Epithelial cell of esophagus (primary cell): ENCODE measurements at regions not wholly inside any gene's neighbourhood (a gene's known extent, or its start where the extent isn't known, plus 50 kb on each side); places are given as distances from the start of the nearest gene placed in this dataset.
"Not testable (repeated sequence)": the region's sequence is repeated elsewhere in the genome, so short reads cannot be mapped to it uniquely, and the experiment has no call there.

Experiments used
- DNase-seq: peaks from one replicate; pipeline ENCODE4 v3.0.0; 2010; ENCODE audit warnings: low read depth
- H3K4me3 ChIP-seq: 2 replicates; pipeline ENCODE4 v1.5.1; 2011; ENCODE audit warnings: mild to moderate bottlenecking, low read length, control low read depth
- CTCF ChIP-seq: IDR thresholded peaks from 2 replicates; pipeline ENCODE4 v1.5.1; 2011; ENCODE audit warnings: low read depth, mild to moderate bottlenecking, low read length, control low read depth, inconsistent platforms; ENCODE audit not compliant: insufficient read depth; ENCODE audit errors: missing control alignments

DNA sequence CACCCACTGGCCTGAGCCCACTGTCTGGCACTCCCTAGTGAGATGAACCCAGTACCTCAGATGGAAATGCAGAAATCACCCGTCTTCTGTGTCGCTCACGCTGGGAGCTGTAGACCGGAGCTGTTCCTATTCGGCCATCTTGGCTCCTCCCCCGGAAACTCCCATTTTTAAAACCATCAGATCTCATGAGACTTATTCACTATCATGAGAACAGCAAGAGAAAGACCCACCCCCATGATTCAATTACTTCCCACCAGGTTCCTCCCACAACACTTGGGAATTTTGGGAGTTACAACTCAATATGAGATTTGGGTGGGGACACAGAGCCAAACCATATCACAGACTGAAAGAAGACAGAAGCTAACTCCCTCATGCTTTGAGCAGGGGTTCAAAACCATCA is 134.5 kb downstream of the SLC39A8 start:
- not testable (repeated sequence) for H3K4me3 ChIP-seq, DNase-seq

DNA sequence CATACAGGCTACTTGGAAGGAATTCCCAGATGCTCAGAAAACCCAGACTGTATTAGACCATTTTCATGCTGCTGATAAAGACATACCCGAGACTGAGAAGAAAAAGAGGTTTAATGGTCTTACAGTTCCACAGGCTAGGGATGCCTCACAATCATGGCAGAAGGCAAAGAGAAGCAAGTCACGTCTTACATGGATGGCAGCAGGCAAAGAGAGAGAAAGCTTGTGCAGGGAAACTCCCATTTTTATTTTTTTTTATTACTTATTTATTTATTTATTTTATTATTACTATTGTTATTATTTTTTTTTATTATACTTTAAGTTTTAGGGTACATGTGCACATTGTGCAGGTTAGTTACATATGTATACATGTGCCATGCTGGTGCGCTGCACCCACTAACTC is 140.6 kb downstream of the SLC39A8 start:
- DNase-seq, H3K4me3 ChIP-seq: not testable (repeated sequence)

- no peak for TF ChIP-seq CTCF
- peak; percentile 53 for DNase-seq
- H3K4me3 ChIP-seq: no peak overlapping the region
Measured at GRCh38 chr4:102196221-102196620, 149.1 kb downstream of the SLC39A8 start.

- no peak overlapping the region for H3K4me3 ChIP-seq
- no peak for TF ChIP-seq CTCF
- DNase-seq: no peak
Measured at GRCh38 chr4:102193145-102193544, 152.1 kb downstream of the SLC39A8 start.

GRCh38 chr4:102180046-102180445 is 165.2 kb downstream of the SLC39A8 start:
- H3K4me3 ChIP-seq: no peak overlapping the region
- DNase-seq: no peak
- TF ChIP-seq CTCF: no peak

DNA sequence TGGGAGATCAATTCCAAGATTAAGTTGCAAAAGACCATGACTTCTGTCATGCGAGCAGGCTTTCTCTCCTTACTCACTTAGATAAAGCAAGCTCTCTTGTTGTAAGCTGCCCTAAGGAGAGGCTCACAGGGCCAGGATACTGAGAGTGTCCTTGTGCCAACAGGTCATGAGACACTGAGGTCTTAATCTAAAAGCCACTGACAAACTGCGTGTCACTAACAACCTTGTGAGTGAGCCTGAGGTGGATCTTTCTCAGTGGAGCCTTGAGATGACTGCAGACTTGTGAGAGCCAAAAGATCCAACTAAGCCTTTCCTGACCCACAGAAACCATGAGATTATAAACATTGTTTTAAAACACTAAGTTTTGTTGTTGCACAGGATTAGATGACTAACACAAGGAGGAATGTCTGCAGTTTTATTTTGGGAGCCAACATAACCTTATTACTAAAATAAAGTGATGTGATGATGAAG is 170.5 kb downstream of the SLC39A8 start:
- no peak for TF ChIP-seq CTCF
- no peak overlapping the region for H3K4me3 ChIP-seq
- DNase-seq: peak; percentile 16

GRCh38 chr4:102172341-102172740 is 172.9 kb downstream of the SLC39A8 start:
- DNase-seq: no peak
- no peak overlapping the region for H3K4me3 ChIP-seq
- no peak for TF ChIP-seq CTCF

DNA sequence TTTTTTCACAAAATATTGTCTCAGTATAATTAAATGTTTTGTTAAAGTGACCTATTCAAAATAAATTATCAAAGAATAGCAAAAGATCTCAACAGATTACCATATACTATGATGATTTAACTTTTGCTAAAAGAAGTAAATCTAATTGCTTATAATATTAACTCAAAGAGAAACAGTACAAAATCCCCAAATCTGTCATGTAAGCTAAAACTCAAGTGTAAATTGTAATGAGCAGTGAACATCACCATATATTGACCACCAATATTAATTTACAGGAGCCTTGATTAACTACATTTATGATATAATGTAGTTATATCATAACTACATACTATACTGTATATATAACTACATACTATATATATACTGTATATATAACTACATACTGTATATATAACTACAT is 174.4 kb downstream of the SLC39A8 start:
- TF ChIP-seq CTCF: no peak
- H3K4me3 ChIP-seq: no peak overlapping the region
- DNase-seq: no peak
